ENCODE measurements at regions not wholly inside any gene's neighbourhood (a gene's known extent, or its start where the extent isn't known, plus 50 kb on each side); places are given as distances from the start of the nearest gene placed in this dataset.

DNA sequence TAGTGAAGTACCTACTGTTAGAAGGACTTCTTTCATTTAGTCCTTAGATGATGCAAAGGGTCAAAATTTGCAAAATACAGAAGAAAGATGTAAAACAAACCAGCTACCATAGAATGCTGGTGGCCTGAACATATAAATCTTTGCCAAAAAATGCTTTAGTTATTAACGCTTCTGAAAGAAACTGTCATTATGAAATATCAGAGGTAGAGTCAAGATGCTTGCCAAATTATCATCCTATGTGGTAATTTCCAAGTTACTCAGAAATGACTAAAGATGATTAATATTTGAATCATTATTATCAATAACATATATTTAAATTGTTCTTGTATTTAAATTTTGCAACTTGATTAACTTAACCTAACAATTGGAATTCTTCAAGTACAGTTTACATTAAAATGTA, 588.4 kb upstream of the FAM241A start:
- TF ChIP-seq CTCF (IDR thresholded peaks at IDR 0.05) (no peak), ZFX (IDR thresholded peaks at IDR 0.05; ENCODE audit: borderline replicate concordance) (no peak)
